GM23248 (cell line): ENCODE measurements at regions not wholly inside any gene's neighbourhood (a gene's known extent, or its start where the extent isn't known, plus 50 kb on each side); places are given as distances from the start of the nearest gene placed in this dataset.
A peak's percentile ranks its signal among the peaks of the same experiment; 100 is the strongest.

Source experiments
- DNase-seq: peaks from one replicate; pipeline ENCODE4 v3.0.0-alpha.2; 2015
- H2AFZ ChIP-seq: fragments of 200-600 bp; sonication (generic); 2 replicates; pipeline ENCODE4 v1.6.1; 2016; ENCODE audit warnings: antibody characterized with exemption
- H3F3A ChIP-seq: fragments of 200-600 bp; sonication (generic); 2 replicates; pipeline ENCODE4 v1.6.1; 2016; ENCODE audit warnings: mild to moderate bottlenecking, antibody characterized with exemption, mixed run types; ENCODE audit not compliant: insufficient read depth
- H3K27ac ChIP-seq: fragments of 200-600 bp; sonication (generic); 2 replicates; pipeline ENCODE4 v1.5.1; 2016; ENCODE audit warnings: mild to moderate bottlenecking
- H3K27me3 ChIP-seq: fragments of 200-600 bp; sonication (generic); replicated peaks from 2 replicates; pipeline ENCODE4 v1.6.1; 2016; ENCODE audit warnings: mild to moderate bottlenecking; ENCODE audit not compliant: insufficient read depth
- H3K36me3 ChIP-seq: fragments of 200-600 bp; sonication (generic); 2 replicates; pipeline ENCODE4 v1.6.1; 2016; ENCODE audit warnings: low read depth, mild to moderate bottlenecking
- H3K4me1 ChIP-seq: fragments of 200-600 bp; sonication (generic); 2 replicates; pipeline ENCODE4 v1.6.1; 2016; ENCODE audit warnings: mild to moderate bottlenecking; ENCODE audit not compliant: insufficient read depth
- H3K4me2 ChIP-seq: fragments of 200-600 bp; sonication (generic); one replicate; pipeline ENCODE4 v1.6.1; 2016; ENCODE audit warnings: mild to moderate bottlenecking; ENCODE audit not compliant: unreplicated experiment
- H3K4me3 ChIP-seq: fragments of 200-600 bp; sonication (generic); 2 replicates; pipeline ENCODE4 v1.5.1; 2016; ENCODE audit warnings: mild to moderate bottlenecking
- H3K79me2 ChIP-seq: fragments of 200-600 bp; sonication (generic); 2 replicates; pipeline ENCODE4 v1.6.1; 2016; ENCODE audit warnings: mild to moderate bottlenecking; ENCODE audit not compliant: insufficient read depth
- H3K9ac ChIP-seq: fragments of 200-600 bp; sonication (generic); 2 replicates; pipeline ENCODE4 v1.6.1; 2016; ENCODE audit warnings: mild to moderate bottlenecking
- H3K9me2 ChIP-seq: fragments of 200-600 bp; sonication (generic); 2 replicates; pipeline ENCODE4 v1.6.1; 2016; ENCODE audit warnings: mixed run types, mild to moderate bottlenecking, moderate library complexity; ENCODE audit not compliant: insufficient read depth
- H3K9me3 ChIP-seq: fragments of 200-600 bp; sonication (generic); one replicate; pipeline ENCODE4 v1.6.1; 2017; ENCODE audit warnings: low read depth
- H4K20me1 ChIP-seq: fragments of 200-600 bp; sonication (generic); 2 replicates; pipeline ENCODE4 v1.6.0; 2016; ENCODE audit not compliant: insufficient read depth
- EZH2 ChIP-seq: fragments of 200-600 bp; sonication (generic); IDR thresholded peaks from 2 replicates; pipeline ENCODE4 v1.6.1; 2018; ENCODE audit warnings: antibody characterized with exemption, mild to moderate bottlenecking; ENCODE audit not compliant: insufficient read depth, poor library complexity, severe bottlenecking
- EZH2phosphoT487 ChIP-seq: fragments of 200-600 bp; sonication (generic); IDR thresholded peaks from 2 replicates; pipeline ENCODE4 v1.6.1; 2018; ENCODE audit warnings: antibody characterized with exemption, moderate library complexity, mild to moderate bottlenecking, low read depth; ENCODE audit not compliant: insufficient read depth
- WGBS, 2 experiments: methylation state at CpG; one replicate each; pipeline ENCODE4 v1.1.6; 2015 to 2017; ENCODE audit warnings: low lambda C conversion rate in 2 of 2, low coverage in 1 of 2; ENCODE audit errors: missing lambda C conversion rate in 2 of 2; 5-methylcytosine and 5-hydroxymethylcytosine counted together
- in situ Hi-C: fragments of 300-500 bp; cut with MboI; formaldehyde crosslinking; loops from 2 replicates; pipeline ENCODE4 v1.15.0; 2020

DNA sequence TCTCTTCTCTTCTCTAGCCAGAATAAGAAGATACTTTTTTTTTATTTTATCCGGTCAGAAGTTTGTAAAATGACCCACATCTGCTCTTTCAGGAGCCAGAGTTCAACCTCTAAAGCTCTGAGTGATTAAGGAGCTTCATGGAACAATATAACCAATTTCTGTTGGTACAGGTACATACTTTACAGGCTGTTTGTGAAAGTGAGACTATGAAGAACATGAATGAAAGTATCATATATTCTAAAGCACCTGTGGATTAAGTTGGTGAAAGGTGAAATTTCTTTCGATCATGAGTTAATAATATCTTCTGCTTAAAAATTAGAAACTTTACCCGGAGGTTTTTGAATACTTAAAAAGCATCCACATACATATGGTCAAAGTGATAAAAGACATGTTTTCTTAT is 65.2 kb downstream of the DMRT2 start:
- no peaks in the 10 kb centered on the region for H3K9me3 ChIP-seq
- H4K20me1 ChIP-seq: no peaks in the 10 kb centered on the region
- H3K4me3 ChIP-seq: no peak overlapping the region
- no peaks in the 10 kb centered on the region for H3K36me3 ChIP-seq
- H3K27me3 ChIP-seq: no peaks in the 10 kb centered on the region
- no peak overlapping the region for H3K27ac ChIP-seq
- in situ Hi-C loops: no loop called here
- no peak for DNase-seq
- no peaks in the 10 kb centered on the region for H3K79me2 ChIP-seq
- no peak overlapping the region for H3K4me2 ChIP-seq
- no peaks in the 10 kb centered on the region for H3F3A ChIP-seq
- H2AFZ ChIP-seq: no peak overlapping the region
- 57 to 65% methylated on average over 3 of the region's 3 CpGs for WGBS, 2 experiments
- TF ChIP-seq EZH2phosphoT487 (no peak), EZH2 (no peak)
- H3K4me1 ChIP-seq: no peaks in the 10 kb centered on the region
- H3K9me2 ChIP-seq: no peaks in the 10 kb centered on the region
- H3K9ac ChIP-seq: no peak overlapping the region

DNA sequence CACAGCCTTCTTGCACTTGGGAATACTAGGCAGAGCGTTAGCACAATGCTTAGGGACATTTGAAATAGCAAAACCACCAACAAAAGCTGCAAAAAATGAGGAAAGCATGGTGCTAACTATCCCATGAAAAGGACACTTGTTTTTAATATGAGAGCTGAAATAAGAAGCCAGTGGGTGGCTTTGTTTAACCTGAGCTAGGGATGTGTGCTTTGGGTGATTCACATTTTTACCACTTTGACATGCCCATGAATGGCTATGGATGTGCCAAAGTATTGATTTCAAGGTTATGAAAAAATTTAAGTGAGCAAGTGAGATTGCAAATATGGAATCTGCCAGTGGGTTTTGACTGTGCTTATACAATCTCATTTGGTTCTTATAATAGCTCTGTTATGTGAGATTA is 67.3 kb downstream of the DMRT2 start:
- no peak overlapping the region for H3K4me3 ChIP-seq
- H3K9me3 ChIP-seq: no peaks in the 10 kb centered on the region
- no peak overlapping the region for H3K9ac ChIP-seq
- H3K9me2 ChIP-seq: no peaks in the 10 kb centered on the region
- 30 to 41% methylated on average over 1 of the region's 1 CpG for WGBS, 2 experiments
- no peaks in the 10 kb centered on the region for H4K20me1 ChIP-seq
- no peaks in the 10 kb centered on the region for H3K4me1 ChIP-seq
- no peaks in the 10 kb centered on the region for H3K36me3 ChIP-seq
- H3K79me2 ChIP-seq: no peaks in the 10 kb centered on the region
- TF ChIP-seq EZH2: no peak
- TF ChIP-seq EZH2phosphoT487: no peak
- no peak overlapping the region for H2AFZ ChIP-seq
- in situ Hi-C loops: no loop called here
- H3K27ac ChIP-seq: no peak overlapping the region
- H3K27me3 ChIP-seq: no peaks in the 10 kb centered on the region
- no peak overlapping the region for H3K4me2 ChIP-seq
- no peak for DNase-seq
- H3F3A ChIP-seq: no peaks in the 10 kb centered on the region

- no peaks in the 10 kb centered on the region for H3F3A ChIP-seq
- H3K9ac ChIP-seq: no peak overlapping the region
- no peaks in the 10 kb centered on the region for H3K79me2 ChIP-seq
- TF ChIP-seq EZH2 (no peak), EZH2phosphoT487 (no peak)
- H3K4me1 ChIP-seq: no peaks in the 10 kb centered on the region
- H3K27ac ChIP-seq: no peak overlapping the region
- H3K36me3 ChIP-seq: no peaks in the 10 kb centered on the region
- in situ Hi-C loops: no loop called here
- H3K9me2 ChIP-seq: no peaks in the 10 kb centered on the region
- H2AFZ ChIP-seq: no peak overlapping the region
- H3K27me3 ChIP-seq: no peaks in the 10 kb centered on the region
- H3K4me2 ChIP-seq: no peak overlapping the region
- 33 to 35% methylated on average over 6 of the region's 6 CpGs for WGBS, 2 experiments
- no peak overlapping the region for H3K4me3 ChIP-seq
- no peaks in the 10 kb centered on the region for H3K9me3 ChIP-seq
- H4K20me1 ChIP-seq: no peaks in the 10 kb centered on the region
- DNase-seq: no peak
Measured at GRCh38 chr9:1120500-1121165, 70.5 kb downstream of the DMRT2 start.

DNA sequence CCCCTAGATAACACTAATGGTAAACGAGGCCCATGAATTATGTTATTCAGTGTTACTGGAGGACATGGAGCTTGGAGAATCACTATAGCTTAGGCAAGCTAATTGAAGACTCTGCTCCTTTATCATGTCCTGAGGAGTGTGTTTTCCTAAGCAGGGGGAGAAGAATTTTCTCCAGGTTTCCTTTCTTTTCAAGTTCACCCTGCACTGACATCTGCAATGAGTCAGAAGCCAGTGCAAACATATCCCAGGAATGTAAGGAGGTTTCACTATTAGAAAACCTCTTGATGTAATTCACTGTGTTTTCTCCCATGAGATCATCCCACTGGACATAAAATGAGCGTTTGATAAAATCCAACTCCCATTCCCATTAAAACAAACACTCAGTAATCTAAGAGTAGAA is 75.6 kb downstream of the DMRT2 start:
- no peak overlapping the region for H3K27ac ChIP-seq
- TF ChIP-seq EZH2phosphoT487 (no peak), EZH2 (no peak)
- H3K36me3 ChIP-seq: no peaks in the 10 kb centered on the region
- in situ Hi-C loops: no loop called here
- no peak overlapping the region for H2AFZ ChIP-seq
- H3K79me2 ChIP-seq: no peaks in the 10 kb centered on the region
- 38 to 49% methylated on average over 2 of the region's 2 CpGs for WGBS, 2 experiments
- DNase-seq: peak; percentile 15
- H3K4me1 ChIP-seq: no peaks in the 10 kb centered on the region
- H3F3A ChIP-seq: no peaks in the 10 kb centered on the region
- no peak overlapping the region for H3K4me2 ChIP-seq
- H3K9ac ChIP-seq: no peak overlapping the region
- no peaks in the 10 kb centered on the region for H3K27me3 ChIP-seq
- no peaks in the 10 kb centered on the region for H4K20me1 ChIP-seq
- H3K9me2 ChIP-seq: no peaks in the 10 kb centered on the region
- no peaks in the 10 kb centered on the region for H3K9me3 ChIP-seq
- no peak overlapping the region for H3K4me3 ChIP-seq

DNA sequence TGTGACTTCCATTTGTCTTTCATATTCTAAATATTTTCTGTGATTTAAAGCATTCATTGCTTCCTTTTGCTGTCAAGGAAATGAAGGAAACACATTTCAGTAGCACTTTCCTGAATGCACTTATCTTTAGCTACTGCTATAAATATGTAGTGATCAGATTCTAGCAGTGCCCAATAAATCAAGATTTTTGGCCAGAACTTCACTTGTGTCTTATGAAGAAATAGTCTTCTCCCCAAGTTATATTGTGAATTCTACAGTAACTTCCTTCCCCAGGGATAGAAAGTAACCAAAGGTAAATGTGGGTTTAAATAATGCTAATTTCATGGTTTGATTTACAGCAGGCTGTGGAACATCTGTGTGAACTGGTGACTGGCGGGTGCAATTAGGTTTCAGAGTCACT is 77.9 kb downstream of the DMRT2 start:
- Histone ChIP-seq H3K27ac (no peak overlapping the region), H3K9ac (no peak overlapping the region), H3K79me2 (no peaks in the 10 kb centered on the region), H2AFZ (no peak overlapping the region), H3K4me1 (no peaks in the 10 kb centered on the region), H3K9me2 (no peaks in the 10 kb centered on the region), H4K20me1 (no peaks in the 10 kb centered on the region), H3F3A (no peaks in the 10 kb centered on the region), H3K36me3 (no peaks in the 10 kb centered on the region), H3K27me3 (no peaks in the 10 kb centered on the region), H3K4me3 (no peak overlapping the region), H3K9me3 (no peaks in the 10 kb centered on the region), H3K4me2 (no peak overlapping the region)
- no peak for TF ChIP-seq EZH2phosphoT487
- no peak for TF ChIP-seq EZH2
- 78 to 80% methylated on average over 1 of the region's 1 CpG for WGBS, 2 experiments
- in situ Hi-C loops: no loop called here
- DNase-seq: no peak
